ENCODE measurements at regions not wholly inside any gene's neighbourhood (a gene's known extent, or its start where the extent isn't known, plus 50 kb on each side); places are given as distances from the start of the nearest gene placed in this dataset.
"Not testable (repeated sequence)": the region's sequence is repeated elsewhere in the genome, so short reads cannot be mapped to it uniquely, and the experiment has no call there.

- TF ChIP-seq, protein P1, sequence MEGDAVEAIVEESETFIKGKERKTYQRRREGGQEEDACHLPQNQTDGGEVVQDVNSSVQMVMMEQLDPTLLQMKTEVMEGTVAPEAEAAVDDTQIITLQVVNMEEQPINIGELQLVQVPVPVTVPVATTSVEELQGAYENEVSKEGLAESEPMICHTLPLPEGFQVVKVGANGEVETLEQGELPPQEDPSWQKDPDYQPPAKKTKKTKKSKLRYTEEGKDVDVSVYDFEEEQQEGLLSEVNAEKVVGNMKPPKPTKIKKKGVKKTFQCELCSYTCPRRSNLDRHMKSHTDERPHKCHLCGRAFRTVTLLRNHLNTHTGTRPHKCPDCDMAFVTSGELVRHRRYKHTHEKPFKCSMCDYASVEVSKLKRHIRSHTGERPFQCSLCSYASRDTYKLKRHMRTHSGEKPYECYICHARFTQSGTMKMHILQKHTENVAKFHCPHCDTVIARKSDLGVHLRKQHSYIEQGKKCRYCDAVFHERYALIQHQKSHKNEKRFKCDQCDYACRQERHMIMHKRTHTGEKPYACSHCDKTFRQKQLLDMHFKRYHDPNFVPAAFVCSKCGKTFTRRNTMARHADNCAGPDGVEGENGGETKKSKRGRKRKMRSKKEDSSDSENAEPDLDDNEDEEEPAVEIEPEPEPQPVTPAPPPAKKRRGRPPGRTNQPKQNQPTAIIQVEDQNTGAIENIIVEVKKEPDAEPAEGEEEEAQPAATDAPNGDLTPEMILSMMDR (IDR thresholded peaks at IDR 0.05 in 2 of 3, conservative IDR thresholded peaks at IDR 0.05 in 1 of 3; ENCODE audit: insufficient read depth in 2 of 3, low read depth in 1 of 3, low read length in 3 of 3): not testable (repeated sequence)
- TF ChIP-seq FOXM1 (IDR thresholded peaks at IDR 0.05; ENCODE audit: low read depth); FOXM1 (CRISPR knock-in tag; IDR thresholded peaks at IDR 0.05; ENCODE audit: low read depth): not testable (repeated sequence)
Observed at GRCh38 chr16:72453856-72454255, 281.9 kb upstream of the PMFBP1 start.

All from K562 (cell line).